HG02588 (cell line): ENCODE measurements at regions not wholly inside any gene's neighbourhood (a gene's known extent, or its start where the extent isn't known, plus 50 kb on each side); places are given as distances from the start of the nearest gene placed in this dataset.

Experiments used
- ATAC-seq: cut with Tn5 transposase; IDR thresholded peaks from one replicate; pipeline ENCODE4 v1.9.1; 2021; ENCODE audit warnings: mild to moderate bottlenecking, moderate library complexity; ENCODE audit not compliant: unreplicated experiment

GRCh38 chr5:85168474-85168873 lies 783.8 kb upstream of the EDIL3 start:
- no peak for ATAC-seq

- no peak for ATAC-seq
Observed at GRCh38 chr5:85170183-85170582, 785.5 kb upstream of the EDIL3 start.

- ATAC-seq: no peak
Observed at GRCh38 chr5:85173469-85173868, 788.8 kb upstream of the EDIL3 start.

DNA sequence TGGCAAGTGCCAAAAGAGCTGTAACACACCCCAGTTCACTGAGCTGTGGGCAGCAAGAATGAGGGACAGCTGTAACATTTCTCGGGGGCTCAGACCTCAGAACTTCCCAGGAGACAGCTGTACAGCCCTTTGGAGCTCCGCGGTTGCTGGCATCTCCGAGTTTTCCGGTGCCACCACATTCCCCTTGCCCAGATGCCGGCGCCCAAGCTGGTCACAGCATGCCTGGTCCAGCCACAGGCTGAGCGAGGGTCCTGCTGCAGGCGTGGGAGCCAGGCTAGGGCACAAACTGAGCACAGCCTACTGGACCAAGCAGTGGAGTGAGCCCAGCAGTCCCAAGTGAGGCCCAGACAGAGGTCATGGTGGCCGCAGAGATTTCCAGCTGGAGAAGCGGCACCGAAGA lies 797.7 kb upstream of the EDIL3 start:
- no peak for ATAC-seq

- no peak for ATAC-seq
Observed at GRCh38 chr5:85204289-85204688, 819.6 kb upstream of the EDIL3 start.

- no peak for ATAC-seq
Observed at GRCh38 chr5:85205430-85205829, 820.8 kb upstream of the EDIL3 start.

- no peak for ATAC-seq
Observed at GRCh38 chr5:85225388-85225787, 840.7 kb upstream of the EDIL3 start.

DNA sequence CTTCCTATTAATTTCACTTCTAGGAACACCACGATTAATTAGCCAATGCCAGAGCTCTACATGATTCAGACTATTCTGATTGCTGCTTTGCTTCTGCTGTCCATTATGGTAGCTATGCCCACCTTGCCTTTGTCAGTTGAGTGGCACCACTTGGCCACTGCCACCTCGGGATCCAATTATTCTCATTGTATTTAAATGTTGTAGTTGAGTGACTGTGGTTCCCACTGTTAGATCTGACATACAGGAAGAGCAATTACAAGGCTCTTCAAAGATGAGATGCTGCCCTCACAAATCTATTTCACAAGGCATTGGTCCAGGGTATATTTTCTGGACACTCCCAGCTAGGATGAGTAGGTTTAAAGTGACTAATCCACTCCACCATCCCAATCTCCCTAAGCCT lies 864.5 kb upstream of the EDIL3 start:
- ATAC-seq: no peak

DNA sequence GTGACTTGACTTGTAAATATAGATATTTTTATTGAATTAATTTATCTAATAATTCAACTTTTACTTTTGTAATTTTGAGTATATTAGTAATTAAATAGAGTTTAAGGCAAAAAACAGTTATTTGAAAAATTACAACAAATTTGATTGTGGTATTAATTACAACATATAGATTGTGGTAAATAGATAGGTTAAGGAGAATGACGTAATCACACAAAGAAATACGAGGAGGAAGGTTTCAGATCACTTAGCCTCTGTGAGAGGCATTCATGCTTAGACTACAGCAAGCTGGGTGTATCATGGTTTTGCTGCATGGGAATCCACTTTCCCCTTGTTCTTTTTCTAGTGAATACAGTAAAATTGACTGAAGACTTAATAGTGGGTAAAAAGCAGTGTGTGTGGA lies 878.4 kb upstream of the EDIL3 start:
- ATAC-seq: no peak

DNA sequence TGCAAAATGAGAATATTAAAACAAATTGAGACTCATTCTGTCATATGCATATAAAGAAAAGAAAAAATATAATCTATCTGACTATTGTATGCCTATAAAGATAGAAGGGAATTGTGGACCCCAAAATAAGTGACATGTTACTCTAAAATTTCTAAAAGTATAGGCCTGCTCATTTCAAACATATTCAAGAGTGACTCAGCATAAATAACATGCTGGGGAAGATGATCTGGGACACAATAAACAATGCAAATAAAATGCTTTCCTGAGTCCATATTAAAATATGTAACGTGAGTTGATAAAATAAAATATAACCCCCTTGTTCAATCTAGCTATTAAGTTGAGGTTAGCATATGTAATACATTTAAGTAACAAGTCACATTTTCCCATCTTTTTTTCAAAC lies 882.0 kb upstream of the EDIL3 start:
- ATAC-seq: no peak

GRCh38 chr5:85268194-85268593 lies 883.5 kb upstream of the EDIL3 start:
- no peak for ATAC-seq

- ATAC-seq: peak; percentile 85
Observed at GRCh38 chr5:85278193-85278592, 893.5 kb upstream of the EDIL3 start.

- ATAC-seq: no peak
Observed at GRCh38 chr5:85288914-85289313, 904.2 kb upstream of the EDIL3 start.

DNA sequence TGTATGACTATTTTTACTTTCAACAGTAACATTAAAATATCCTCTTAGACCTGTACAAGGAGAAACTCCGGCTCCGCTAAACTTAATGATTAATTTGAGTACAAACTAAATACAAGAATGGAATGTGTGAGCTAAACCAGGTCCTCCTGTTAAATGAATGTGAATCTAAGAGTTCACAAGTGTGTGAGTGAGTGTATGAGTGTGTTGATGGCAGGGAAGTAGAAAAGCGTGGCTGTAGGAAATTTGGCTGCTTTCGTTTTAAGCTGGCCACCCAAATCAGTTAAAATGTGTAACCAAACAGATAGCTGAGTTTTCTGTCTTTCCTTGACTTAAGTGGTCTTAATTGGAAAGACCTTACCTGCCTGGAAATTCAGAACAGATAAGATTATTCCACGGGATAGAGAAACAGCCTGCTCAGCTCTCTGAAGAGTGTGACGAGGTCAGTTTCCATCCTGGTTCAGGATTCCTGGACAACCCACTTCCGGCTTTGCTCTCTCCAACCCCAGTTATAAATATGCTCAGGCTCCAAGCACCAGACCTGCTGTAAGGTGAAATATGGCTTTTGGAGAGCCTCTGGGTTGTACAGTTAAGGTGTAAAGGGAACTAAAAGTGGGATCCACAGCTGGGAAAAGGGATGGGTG lies 908.6 kb upstream of the EDIL3 start:
- no peak for ATAC-seq

DNA sequence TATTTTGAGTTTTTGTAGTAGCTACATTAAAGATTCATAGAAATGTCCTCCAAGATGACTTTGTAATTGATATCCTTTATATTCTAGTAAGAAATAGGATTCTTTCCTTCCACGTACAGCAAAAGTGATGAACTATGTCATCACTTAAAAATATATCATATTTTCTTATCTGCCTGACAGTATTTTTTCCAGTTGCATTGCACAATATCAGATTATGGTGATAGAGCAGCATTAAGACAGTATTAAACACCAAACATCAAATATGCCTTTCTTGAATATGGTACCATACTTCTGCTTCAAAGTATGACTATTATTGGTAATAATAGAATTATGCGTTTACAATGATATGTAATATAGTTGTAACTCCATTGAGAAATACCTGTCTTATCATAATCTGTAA lies 919.8 kb upstream of the EDIL3 start:
- ATAC-seq: no peak

DNA sequence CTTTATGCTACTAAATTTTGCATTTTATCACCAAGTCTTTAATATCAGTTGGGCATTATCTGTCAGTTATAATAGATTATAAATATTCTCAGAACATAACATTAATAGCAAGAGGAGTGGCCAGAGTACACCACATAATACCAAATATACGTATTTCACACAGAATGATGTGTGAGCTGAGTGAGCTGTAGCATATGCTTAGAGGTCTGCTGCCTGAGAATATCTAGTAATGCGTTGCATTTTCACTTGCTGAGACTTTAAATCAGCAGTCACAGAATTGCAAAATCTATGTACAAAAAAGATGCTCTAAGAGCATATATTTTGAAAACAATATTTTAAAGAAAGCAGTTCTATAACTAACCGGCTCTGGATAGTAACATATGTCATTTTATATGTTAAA lies 921.1 kb upstream of the EDIL3 start:
- ATAC-seq: no peak

- ATAC-seq: no peak
Observed at GRCh38 chr5:85311536-85311935, 926.9 kb upstream of the EDIL3 start.

- ATAC-seq: no peak
Observed at GRCh38 chr5:85320495-85320894, 935.8 kb upstream of the EDIL3 start.

DNA sequence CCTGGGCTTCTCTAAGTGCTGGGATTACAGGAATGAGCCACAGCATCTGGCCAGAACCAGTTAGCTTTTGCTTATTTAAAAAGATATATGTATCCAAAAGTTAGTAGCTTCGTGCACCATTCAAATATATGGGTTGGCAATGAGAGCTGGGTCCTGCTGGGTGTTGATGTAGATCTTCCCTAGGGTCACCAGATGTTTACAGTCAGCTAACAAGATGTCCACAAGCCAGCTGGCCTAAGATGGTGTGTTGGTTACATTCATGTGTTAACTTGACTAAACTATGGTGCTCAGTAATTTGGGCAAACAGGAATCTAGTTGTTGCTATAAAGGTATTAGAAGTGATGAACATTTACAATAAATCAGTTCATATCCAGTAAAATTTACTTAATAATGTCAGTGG lies 948.6 kb upstream of the EDIL3 start:
- ATAC-seq: no peak

- no peak for ATAC-seq
Observed at GRCh38 chr5:85337435-85337834, 952.8 kb upstream of the EDIL3 start.

DNA sequence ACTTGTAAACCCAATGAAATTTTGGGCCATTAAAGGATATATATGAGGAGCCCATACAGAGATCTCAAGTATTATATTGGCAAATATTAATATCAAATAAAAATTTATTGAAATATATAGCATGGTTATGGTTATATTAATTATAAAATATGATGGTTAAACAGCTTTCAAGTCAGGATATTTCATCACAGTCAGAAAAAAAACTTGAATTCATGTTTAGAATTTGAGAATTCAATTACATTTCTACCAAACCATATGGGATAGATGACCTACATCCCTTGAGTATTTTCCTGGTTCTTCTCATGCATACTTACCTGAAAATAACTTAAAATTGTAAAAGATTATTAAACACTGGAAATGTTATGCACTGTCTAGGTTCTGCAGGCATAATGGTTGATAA lies 956.1 kb upstream of the EDIL3 start:
- no peak for ATAC-seq

DNA sequence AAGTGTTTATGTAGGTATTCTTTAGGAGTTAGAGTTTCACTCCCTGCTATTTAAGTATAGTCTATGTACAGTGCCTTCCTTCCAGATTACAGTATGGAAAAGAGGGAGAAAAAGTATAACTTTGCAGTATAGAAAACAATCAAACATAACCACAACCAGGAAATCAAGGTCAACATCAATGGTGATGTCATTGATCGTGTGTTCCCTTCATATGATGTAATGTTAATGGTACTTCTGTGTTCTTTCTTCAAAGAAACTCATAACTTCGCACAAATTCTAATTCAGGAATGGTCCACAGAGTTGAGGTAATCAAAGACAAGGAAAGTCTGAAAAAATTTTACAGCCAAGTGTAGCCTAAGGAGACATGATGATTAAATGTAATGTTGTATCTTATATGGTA lies 961.1 kb upstream of the EDIL3 start:
- no peak for ATAC-seq

GRCh38 chr5:85357309-85357708 lies 972.6 kb upstream of the EDIL3 start:
- no peak for ATAC-seq

DNA sequence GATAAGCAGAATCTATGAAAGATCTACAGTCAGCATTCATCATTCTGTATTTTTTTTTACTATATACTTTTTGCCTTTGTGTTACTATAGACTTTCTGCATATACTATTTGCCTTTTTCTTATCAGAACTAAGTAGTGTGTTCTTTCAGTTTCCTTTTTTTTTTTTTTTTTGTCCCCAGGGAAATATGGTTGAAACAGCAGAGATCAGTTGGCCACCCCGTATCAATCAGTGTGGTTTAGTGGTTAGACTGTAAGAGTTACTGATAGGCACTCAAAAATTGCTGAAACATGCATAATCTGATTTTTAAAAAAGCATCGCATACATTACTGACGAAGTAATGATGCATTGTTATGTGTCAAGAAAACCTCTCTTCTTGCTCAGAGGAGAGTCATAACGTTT lies 990.8 kb upstream of the EDIL3 start:
- ATAC-seq: no peak
